ENCODE measurements at regions not wholly inside any gene's neighbourhood (a gene's known extent, or its start where the extent isn't known, plus 50 kb on each side); places are given as distances from the start of the nearest gene placed in this dataset.

- no peak for DNase-seq
Measured at GRCh38 chr2:117074756-117075155, 739.7 kb upstream of the DDX18 start.

GRCh38 chr2:117085256-117085655 is 729.2 kb upstream of the DDX18 start:
- DNase-seq, result no peak

DNA sequence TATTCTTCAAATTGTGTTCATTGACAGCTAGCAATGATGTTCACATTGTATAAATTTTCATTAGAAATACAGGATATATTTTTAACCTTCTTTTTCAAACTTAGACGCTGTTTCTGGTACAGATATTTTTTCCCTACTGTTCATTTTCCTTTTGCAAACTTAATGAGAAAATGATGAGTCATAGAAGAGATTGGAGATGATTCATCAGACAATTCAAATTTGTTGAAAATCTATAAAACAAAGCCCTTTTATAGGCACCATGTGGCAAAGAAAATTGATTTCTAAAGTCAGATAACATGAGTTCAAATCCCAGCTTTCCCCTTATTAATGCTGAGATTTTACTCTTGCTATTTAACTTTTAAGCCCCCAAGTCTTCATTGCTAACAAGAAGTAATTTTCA is 728.8 kb upstream of the DDX18 start:
- no peak for DNase-seq

DNA sequence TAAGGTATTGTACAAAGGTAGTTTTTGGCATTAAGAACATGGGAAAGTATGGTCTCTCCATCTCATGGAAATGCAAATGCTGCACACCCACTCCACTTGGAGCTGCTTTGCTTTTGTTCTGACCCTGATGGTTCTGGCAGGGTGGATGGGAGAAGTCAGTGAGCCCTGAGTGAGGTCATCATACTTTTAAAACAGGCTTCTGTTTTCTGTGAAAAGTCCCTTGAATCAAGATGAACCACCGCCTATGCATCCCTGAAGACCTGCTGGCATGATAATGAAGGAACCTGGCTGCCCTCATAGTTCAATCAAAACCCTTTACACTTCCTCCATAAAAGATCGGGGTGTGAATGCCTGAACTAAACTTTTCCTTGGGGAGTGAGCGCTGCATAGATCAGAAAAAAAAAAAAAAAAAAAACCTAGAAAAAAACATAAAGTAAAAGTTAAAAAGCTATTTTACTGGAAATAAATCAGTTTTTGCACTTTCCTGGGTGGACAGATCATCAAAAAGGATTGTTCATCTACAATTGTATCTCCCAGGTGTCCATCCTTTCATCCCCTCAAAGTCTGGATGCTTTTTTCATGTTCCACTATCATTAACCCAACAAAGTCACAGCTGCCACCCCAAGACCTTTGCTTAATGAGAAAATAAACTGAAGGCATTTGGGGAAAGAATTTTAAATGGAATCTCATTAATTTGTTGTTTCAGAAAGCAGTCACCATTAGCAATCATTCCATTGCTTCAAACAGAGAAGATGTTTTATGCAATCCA is 728.1 kb upstream of the DDX18 start:
- DNase-seq, result no peak

- no peak for DNase-seq
Measured at GRCh38 chr2:117086943-117087250, 727.6 kb upstream of the DDX18 start.

DNA sequence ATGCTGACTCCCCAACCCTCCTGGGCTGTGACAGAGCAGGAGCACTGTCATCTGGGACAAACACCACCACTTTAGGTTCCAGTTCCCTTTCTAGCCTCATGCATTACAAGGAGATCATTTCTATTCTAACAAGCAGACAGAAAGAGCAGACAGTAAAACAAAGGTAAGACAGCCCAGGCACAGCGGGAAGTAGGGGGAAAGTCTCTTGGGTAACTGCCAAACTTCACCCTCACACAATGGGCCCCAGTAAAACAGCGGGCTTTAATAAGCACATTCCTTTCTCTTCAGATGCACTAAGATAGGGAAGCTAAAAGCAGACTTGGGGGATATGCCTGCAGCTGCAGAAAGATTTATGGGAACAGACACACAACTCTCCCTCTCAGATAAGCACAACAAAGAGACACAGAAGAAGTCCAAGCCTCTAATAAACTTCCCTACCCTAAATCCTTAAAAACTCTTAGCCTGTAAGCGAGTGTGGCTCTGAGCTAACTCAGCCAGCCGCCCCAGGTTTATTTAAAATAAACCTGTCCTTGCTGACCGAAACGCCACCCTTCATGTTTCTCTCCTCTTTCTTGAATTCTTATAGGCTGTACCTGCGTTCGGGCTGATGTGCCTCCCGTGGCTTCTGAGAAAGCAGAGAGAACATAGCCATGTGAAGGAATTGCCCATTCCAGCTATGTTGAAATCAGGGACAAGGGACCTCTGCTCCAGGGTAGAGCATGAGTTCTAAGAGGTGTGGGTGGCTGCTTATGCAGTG is 726.8 kb upstream of the DDX18 start:
- no peak for DNase-seq

DNA sequence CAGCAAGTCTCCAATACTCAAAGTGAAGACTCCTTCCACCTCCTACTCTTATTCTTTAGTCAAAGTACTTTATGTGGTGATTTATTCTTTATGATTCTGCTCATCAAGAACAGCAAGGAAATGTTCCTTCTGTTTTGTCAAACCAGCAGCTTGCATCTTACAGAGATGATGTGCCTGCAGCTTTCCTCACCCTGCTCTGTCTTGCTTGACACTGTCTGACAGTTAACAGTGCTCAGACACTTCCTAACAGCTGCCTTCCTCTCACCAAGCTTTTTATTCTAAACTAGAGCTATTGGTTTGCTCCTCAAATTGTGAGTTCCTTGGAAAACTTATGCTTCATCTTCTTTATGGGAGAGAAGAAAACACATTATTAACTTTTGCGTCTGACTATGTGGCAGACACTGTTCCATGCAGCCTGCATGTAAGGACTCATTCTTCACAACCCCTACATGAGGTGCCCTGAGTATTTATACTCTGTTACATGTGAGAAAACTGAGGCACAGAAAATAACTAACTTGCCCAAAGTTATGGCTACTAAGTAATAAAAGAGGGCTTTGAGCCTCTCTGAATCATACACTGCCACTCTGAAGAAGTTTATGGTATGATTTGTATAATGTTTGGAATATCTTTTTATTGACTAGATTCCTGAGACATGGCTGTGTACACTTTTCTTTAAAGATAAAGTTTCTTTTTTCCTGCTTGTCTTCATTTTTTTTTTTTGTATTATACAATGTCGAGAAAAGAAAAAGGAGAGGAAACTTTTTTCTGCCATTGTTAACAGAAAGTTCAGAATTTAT is 723.3 kb upstream of the DDX18 start:
- no peak for DNase-seq

- DNase-seq, result no peak
Measured at GRCh38 chr2:117101613-117102012, 712.9 kb upstream of the DDX18 start.

- DNase-seq, result no peak
Measured at GRCh38 chr2:117108741-117109267, 705.7 kb upstream of the DDX18 start.

DNA sequence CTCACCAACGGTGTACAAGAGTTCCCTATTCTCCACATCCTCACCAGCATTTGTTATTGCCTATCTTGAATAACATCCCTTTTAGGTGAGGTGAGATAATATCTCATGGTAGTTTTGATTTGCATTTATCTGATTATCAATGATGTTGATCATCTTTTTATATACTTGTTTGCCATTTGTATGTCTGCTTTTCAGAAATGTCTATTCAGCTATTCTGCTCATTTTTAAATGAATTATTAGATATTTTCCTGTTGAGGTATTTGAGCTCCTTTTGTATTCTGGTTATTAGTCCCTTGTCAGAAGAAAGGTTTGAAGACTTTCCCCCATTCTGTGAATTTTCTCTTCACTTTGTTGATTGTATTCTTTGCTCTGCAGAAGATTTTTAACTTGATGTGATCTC is 695.5 kb upstream of the DDX18 start:
- no peak for DNase-seq

DNA sequence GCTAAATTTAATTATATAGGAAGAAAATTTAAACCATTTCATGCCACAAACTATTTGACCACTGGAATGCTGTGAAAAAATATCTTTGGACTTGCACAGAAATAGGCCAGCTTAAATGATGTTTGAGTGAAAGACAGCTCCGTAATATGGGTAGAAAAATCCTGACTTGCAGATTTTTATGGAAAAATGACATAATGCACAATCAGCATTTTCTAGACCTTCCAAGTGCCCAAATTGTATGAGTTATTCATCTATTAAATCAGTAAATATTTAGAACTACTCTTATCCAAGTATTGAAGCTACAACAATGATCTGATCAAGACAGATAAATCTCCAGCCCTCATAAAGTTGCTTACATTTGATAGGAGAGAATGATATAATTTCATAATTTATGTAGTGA is 691.1 kb upstream of the DDX18 start:
- DNase-seq, result no peak

- DNase-seq, result no peak
Measured at GRCh38 chr2:117126656-117127055, 687.8 kb upstream of the DDX18 start.

- DNase-seq, result no peak
Measured at GRCh38 chr2:117127680-117128079, 686.8 kb upstream of the DDX18 start.

GRCh38 chr2:117128461-117128860 is 686.0 kb upstream of the DDX18 start:
- no peak for DNase-seq

- no peak for DNase-seq
Measured at GRCh38 chr2:117137371-117137770, 677.1 kb upstream of the DDX18 start.

GRCh38 chr2:117169036-117169765 is 645.3 kb upstream of the DDX18 start:
- no peak for DNase-seq

GRCh38 chr2:117170897-117171296 is 643.6 kb upstream of the DDX18 start:
- DNase-seq, result no peak

- no peak for DNase-seq
Measured at GRCh38 chr2:117179405-117179804, 635.1 kb upstream of the DDX18 start.

- no peak for DNase-seq
Measured at GRCh38 chr2:117190856-117191559, 623.5 kb upstream of the DDX18 start.

DNA sequence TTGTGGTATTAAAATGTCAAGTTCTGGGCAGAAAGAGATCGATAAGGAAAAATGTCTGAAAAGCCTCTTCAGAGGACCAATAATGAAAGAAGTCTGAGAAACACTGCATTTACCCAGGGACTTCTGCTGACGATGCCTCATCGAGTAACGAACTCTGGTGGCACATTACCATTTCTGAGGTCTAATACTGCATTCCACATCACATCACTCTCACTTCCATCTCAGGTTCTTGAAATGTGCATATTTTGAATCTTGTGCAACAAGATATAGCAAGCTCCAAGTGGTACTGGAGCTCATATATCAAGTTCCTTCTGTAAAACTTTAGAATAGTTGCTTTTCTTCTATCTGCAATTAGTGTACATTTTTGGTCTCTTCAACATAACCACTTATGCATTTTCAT is 619.1 kb upstream of the DDX18 start:
- DNase-seq, result no peak

- DNase-seq, result no peak
Measured at GRCh38 chr2:117199511-117199910, 615.0 kb upstream of the DDX18 start.

GRCh38 chr2:117212562-117212961 is 601.9 kb upstream of the DDX18 start:
- DNase-seq, result no peak

Measured in occipital lobe (tissue), 1 donor.